HG03108 (cell line): ENCODE measurements at regions not wholly inside any gene's neighbourhood (a gene's known extent, or its start where the extent isn't known, plus 50 kb on each side); places are given as distances from the start of the nearest gene placed in this dataset.
"Not testable (repeated sequence)": the region's sequence is repeated elsewhere in the genome, so short reads cannot be mapped to it uniquely, and the experiment has no call there.

Source experiments
- ATAC-seq: cut with Tn5 transposase; IDR thresholded peaks from one replicate; pipeline ENCODE4 v1.9.1; 2021; ENCODE audit warnings: moderate library complexity; ENCODE audit not compliant: unreplicated experiment

DNA sequence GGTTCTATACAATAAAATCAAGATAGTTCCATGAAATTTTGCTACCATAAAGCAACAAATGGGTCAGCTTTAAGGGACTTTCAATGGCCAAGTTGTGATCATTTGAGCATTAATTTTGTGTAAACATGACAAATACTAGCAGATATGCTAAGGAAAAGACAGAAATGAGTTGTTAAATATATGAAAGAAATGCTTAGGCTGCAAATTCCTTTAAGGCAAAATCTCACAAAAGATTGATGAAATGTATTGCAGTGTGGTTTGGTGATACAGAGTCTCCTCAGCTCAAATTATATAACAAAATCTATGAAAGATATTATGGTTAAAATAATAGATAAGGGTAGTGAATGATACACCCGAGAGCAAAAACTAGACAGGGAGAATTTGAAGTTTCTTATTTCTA is 377.2 kb downstream of the RAP2B start:
- ATAC-seq = no peak

GRCh38 chr3:153545471-153545870 is 383.4 kb downstream of the RAP2B start:
- no peak for ATAC-seq

DNA sequence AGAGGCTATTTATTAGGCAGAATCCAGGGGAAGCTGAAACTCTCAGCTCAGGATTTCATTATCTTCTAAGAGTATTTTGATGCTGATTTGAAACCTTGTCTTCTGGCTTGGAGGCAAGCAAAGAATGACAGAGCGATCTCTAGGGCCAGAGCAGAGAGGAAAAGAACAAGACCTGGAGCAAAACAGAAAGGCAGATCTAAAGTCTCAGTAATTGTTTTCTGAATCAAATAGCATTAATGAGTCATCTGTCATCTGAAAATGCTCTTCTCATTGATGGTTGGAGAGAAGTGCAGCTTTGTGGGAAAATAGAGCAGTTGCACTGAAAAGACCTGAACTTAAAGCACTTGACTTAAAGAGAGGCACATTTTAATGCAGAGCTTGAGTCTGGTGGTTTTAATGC is 385.9 kb downstream of the RAP2B start:
- no peak for ATAC-seq

GRCh38 chr3:153549686-153550085 is 387.7 kb downstream of the RAP2B start:
- not testable (repeated sequence) for ATAC-seq

DNA sequence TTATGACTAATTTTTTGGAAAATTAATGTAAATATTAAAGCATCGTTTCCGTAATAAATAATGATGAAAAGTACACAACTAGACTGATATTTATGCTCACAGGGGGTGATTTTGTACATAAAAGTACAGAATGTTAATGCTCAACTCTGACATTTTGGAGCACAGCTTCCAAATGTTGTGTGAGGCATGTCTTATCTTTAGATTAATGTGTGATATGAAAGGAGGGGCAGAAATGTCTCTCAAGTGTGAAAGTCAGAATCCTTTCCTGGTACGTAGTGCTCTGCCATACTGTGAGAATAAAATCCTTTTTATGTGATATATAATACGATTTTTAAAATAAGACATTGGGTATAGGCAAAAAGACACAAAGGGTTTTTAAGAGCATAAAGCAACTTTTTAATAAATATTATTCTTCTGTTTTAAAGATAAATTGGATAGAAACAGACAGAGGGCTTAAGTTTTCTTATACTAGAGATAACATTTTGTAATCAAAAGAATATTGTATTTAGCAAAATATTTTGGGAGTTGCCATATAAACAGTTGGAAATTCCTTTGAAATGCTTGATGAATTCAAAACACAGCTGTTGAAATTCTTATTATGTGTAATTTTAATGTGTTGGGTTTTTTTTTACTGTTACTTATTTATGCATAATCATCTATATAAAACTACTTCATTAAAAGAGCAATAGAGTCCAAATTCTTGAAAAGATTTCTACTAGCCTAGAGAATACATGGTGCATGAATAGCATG is 389.7 kb downstream of the RAP2B start:
- no peak for ATAC-seq

DNA sequence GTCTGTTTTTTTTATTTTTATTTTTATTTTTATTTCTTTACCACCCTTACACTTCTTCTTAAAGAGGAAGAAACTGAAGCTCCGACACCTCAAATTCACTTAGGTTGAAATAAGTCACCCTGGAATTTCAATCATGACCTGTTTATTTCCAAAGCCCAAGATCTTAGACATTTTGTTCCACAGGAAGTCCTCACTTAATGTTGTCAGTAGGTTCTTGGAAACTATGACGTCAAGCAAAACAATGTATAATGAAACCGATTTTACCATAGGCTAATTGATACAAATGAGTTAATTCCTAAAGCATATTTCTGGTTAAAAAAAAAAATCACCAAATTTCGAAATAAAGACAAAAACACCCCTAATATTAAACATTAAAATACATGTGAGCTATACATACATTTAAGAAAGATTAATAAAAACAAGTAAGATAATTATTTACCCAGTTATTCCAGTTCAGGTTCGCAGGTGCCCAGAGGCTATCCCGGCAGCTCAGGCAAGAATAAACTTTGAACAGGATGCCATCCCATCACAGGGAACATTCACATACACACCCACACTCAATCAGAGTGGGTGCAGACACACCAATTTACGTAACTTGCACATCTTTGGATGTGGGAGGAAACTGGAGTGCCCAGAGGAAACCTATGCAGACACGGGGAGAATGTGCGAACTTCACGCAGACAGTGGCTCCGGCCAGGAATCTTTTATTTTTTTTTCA is 391.0 kb downstream of the RAP2B start:
- ATAC-seq = no peak

DNA sequence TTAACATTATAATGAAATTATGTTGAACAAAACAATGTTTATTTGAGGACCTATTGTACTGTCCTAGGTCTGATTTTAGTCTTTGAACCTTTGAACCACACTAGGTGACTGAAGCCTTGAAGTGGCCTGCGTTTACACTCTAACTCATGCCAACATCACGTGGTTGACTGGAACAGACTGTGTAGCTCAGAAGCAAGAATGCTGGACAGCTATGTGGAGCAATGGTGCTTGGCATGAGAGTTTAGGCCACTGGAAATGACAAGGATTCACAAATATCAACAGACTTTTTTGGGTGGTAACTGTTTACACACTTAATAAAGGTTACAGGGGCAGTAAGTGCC is 391.5 kb downstream of the RAP2B start:
- ATAC-seq = no peak

GRCh38 chr3:153555919-153556318 is 393.9 kb downstream of the RAP2B start:
- no peak for ATAC-seq

DNA sequence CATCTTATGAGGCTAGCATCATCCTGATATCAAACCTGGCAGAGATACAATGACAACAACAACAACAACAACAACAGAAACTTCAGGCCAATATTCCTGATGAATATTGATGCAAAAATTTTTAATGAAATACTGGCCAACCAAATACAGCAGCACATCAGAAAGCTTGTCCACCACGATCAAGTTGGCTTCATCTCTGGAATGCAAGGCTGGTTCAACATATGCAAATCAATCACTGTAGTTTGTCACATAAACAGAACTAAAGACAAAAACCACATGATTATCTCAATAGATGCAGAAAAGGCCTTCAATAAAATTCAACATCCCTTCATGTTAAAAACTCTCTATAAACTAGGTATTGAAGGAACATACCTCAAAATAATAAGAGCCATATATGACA is 397.3 kb downstream of the RAP2B start:
- not testable (repeated sequence) for ATAC-seq

- no peak for ATAC-seq
Measured at GRCh38 chr3:153567011-153567410, 405.0 kb downstream of the RAP2B start.

DNA sequence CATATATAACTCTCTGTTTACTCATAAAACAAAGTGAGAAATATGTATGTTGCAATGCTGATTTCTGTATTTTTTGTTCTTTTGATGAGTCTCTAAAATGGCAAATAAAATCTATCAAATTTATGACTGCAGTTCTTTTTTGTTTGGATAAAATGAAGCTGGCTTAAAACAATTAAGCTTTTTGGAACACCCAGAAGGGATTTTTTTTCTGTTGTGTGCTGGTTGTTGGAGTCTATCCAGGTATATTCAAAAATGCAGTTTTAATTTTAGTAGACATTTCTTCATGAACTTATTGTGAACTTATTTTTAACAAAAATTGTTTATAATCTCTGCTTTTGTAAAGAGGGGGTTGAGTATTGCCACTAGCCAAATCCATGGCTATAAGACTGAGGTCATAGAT is 405.5 kb downstream of the RAP2B start:
- ATAC-seq = no peak

- not testable (repeated sequence) for ATAC-seq
Measured at GRCh38 chr3:153570481-153570880, 408.5 kb downstream of the RAP2B start.

DNA sequence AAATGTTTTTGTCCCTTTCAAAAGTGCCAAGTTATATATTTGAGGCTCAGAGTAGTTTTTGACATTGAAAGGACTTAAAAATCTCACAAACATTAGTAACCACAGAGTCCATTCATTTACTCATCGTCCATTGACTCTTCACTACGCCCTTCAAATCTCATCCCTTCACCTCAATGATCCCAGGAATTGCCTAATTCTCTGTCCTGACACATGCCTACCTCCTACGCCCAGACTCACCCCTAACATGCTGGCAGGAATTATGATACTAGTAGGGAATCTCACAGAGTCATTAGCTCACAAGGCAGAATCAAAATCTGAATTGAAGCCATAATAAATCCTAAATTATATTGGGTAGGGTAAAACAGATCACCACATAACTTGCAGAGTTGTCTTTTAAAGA is 410.1 kb downstream of the RAP2B start:
- no peak for ATAC-seq

DNA sequence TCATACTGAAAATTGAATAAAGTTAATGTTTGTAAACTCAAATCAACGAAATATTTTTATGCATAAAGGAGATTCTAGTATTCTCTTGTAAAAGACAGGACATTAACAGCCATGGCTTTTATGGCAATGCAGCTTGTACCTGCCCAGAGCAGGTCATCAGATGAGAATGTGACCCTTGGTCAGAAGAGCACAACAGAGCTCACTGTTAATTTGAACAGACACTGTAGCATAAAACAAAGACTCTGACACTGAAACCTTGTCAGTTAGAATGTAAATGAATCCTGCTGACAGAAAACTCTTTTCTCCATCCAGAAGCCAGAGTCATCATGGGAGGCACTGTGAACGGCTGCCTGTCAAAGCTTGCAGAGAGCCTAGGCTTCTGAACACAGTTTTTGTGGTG is 410.6 kb downstream of the RAP2B start:
- ATAC-seq = no peak

DNA sequence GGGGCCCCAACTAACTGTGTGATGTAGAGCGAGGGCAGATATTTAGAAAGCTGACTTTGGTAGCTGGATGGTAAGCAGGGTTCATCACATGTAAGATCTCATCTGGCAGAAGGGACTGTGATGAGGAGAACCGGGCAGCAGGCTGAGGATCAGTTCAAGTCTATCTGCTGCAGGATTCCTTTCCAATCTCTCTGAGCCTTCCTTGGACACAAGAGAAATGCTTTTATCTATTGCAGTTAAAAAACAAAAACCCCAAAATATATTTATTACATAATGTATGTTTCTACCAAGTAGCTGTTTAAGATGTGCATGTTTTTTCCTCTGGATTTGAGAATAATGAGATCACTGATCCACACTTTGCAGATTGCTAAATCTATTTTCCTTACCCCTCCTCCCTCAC is 411.5 kb downstream of the RAP2B start:
- no peak for ATAC-seq

GRCh38 chr3:153574445-153574844 is 412.4 kb downstream of the RAP2B start:
- ATAC-seq = no peak

GRCh38 chr3:153577059-153577736 is 415.2 kb downstream of the RAP2B start:
- ATAC-seq = no peak

DNA sequence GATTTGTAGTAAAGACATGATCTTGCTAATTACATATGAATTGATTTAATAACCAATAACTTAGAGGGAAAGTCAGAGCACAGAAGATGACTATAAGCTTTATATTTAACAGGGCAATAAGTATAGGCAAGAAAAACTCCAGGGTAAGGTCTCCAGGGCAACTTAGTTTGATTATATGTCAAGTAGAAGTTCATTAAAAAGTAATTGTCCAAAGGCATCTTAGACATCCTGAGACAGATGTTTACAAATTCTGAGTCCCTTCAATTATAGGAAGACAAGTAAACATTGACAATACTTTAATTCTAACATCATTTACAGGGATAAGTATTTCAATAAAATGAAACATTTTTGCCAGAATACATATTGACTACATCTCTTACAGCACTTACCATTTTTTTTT is 416.0 kb downstream of the RAP2B start:
- ATAC-seq = no peak

DNA sequence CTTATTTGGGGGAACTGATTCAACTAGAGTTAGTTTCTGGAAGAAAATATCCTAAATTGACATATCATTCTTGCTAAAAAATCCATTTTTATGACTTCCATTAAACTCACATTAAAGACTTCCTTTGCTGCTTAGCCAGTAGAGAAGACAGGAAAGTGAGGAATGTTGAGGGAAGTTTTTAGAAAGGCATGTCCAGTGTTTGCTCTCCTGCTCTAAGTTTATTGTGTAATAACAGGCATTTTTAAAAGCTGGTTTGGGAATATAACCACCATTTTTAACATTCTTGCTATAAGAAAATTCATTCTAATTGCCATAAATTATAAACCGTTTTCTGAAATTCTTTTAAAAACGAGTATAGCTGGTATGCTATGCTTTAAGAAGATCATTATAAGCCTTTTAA is 428.0 kb downstream of the RAP2B start:
- no peak for ATAC-seq

- no peak for ATAC-seq
Measured at GRCh38 chr3:153591561-153592245, 429.7 kb downstream of the RAP2B start.

DNA sequence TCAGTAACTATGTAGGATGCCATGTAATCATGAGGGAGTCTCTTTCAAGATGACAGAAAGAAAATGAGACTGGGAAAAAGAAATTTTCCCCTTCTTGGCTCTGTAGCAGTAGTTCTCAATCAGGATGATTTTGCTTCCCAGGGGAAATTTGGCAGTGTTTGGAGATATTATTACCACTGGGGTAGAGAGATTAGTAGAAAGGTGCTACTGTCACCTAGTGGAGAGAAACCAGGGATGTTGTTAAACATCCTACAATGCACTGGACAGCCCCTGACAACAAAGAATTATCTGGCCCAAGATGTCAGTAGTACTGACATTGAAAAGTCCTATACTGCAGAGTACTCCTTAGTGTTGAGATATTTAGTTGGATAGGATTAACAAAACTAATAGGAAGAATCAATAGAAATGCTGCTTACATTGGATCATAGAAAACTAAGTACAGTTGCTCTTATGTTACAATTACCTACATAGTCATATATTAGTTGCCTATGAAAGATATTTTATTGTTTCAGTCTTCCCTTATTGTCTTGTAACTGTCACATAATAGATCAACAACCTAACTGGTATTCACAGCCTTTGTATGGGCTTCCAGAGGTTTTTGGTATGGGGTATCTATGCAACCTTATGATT is 433.3 kb downstream of the RAP2B start:
- no peak for ATAC-seq
